GM12891 (cell line): ENCODE measurements at regions not wholly inside any gene's neighbourhood (a gene's known extent, or its start where the extent isn't known, plus 50 kb on each side); places are given as distances from the start of the nearest gene placed in this dataset.

Experiments
- PAX5 ChIP-seq: IDR thresholded peaks from 2 replicates; pipeline ENCODE4 v1.6.1; 2011; ENCODE audit warnings: low read length, moderate library complexity, mild to moderate bottlenecking; ENCODE audit not compliant: insufficient read depth, severe bottlenecking
- POLR2A ChIP-seq: IDR thresholded peaks from 2 replicates; pipeline ENCODE4 v1.6.1; 2011; ENCODE audit warnings: low read depth, low read length, control low read depth
- POLR2AphosphoS5 ChIP-seq: IDR thresholded peaks from 2 replicates; pipeline ENCODE4 v1.6.1; 2011; ENCODE audit warnings: low read depth, low read length, control low read depth
- POU2F2 ChIP-seq: IDR thresholded peaks from 2 replicates; pipeline ENCODE4 v1.6.1; 2011; ENCODE audit warnings: low read depth, mild to moderate bottlenecking, control low read depth, low read length, moderate library complexity
- SPI1 ChIP-seq: IDR thresholded peaks from 2 replicates; pipeline ENCODE4 v1.6.1; 2011; ENCODE audit warnings: low read depth, low read length, control low read depth
- TAF1 ChIP-seq: IDR thresholded peaks from 2 replicates; pipeline ENCODE4 v1.6.1; 2011; ENCODE audit warnings: low read depth, low read length, control low read depth

DNA sequence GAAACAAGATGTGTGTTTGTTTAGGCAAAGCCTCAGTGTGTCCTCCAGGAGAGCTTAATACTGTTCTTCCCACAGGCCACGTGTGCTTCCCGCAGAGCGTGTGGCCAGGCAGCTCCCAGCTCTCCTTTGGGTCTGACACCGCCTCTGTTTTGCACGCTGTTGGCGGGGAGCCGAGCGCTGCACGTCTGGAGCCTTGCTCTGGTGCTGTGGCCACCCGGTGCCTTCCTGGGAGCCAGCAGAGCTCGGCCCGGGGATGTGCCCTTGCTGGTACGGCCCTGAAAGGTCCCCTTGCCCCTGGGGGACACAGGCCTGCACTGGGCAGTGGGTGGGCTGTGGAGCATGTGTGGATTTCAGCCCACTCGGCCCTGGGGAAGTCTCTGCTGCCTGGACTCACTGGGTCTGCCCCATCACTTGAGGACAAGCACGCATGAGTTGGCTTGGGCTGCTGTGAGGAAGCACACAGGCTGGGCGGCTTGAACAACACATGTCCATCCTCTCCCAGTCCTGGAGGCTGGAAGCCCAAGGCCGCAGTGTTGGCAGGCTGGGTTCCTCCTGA, 160.7 kb upstream of the HDAC4 start:
- no peak for TF ChIP-seq POLR2AphosphoS5
- no peak for TF ChIP-seq POLR2A
- no peak for TF ChIP-seq TAF1
- no peak for TF ChIP-seq SPI1
- TF ChIP-seq PAX5 = no peak
- TF ChIP-seq POU2F2 = no peak
